ENCODE measurements at regions not wholly inside any gene's neighbourhood (a gene's known extent, or its start where the extent isn't known, plus 50 kb on each side); places are given as distances from the start of the nearest gene placed in this dataset.

GRCh38 chr12:86743875-86744536 is 487.8 kb upstream of the MGAT4C start:
- FAIRE-seq (no peak), DNase-seq (ENCODE audit: low read depth, low spot score) (no peak)
- no peak for TF ChIP-seq CTCF (optimal IDR thresholded peaks at IDR 0.05 in 1 of 3, IDR thresholded peaks at IDR 0.05 in 1 of 3, conservative IDR thresholded peaks at IDR 0.05 in 1 of 3; ENCODE audit: extremely low read depth in 1 of 3, insufficient read depth in 2 of 3, low read length in 3 of 3)
- no peak for TF ChIP-seq EZH2 (IDR thresholded peaks at IDR 0.05; ENCODE audit: low read length)
- no peaks in the 10 kb centered on the region for H3K36me3 ChIP-seq (ENCODE audit: control insufficient read depth in 2 of 2, extremely low read depth in 1 of 2, insufficient read depth in 2 of 2, low read length in 2 of 2)
- H3K9ac ChIP-seq (ENCODE audit: control insufficient read depth, extremely low read depth, insufficient read depth, low read length) = no peak overlapping the region
- no peak overlapping the region for H3K27ac ChIP-seq (ENCODE audit: control insufficient read depth, insufficient read depth, low read length)
- H3K4me1 ChIP-seq (ENCODE audit: control insufficient read depth, extremely low read depth, insufficient read depth, low read length) = no peaks in the 10 kb centered on the region
- no peak overlapping the region for H2AFZ ChIP-seq (ENCODE audit: control insufficient read depth, low read length)
- H3K9me3 ChIP-seq (ENCODE audit: control insufficient read depth, low read depth, low read length) = no peaks in the 10 kb centered on the region
- no peak overlapping the region for H3K4me3 ChIP-seq (ENCODE audit: control insufficient read depth in 2 of 3, extremely low read depth in 1 of 3, insufficient read depth in 2 of 3, low read depth in 1 of 3, low read length in 3 of 3)
- H3K4me2 ChIP-seq (ENCODE audit: control insufficient read depth, extremely low read depth, insufficient read depth, low read depth, low read length) = no peak overlapping the region
- no peaks in the 10 kb centered on the region for H3K9me1 ChIP-seq (ENCODE audit: control insufficient read depth, extremely low read depth, insufficient read depth, low read length)
- no peaks in the 10 kb centered on the region for H3K27me3 ChIP-seq (ENCODE audit: control insufficient read depth, extremely low read depth, insufficient read depth, low read length)
- no peaks in the 10 kb centered on the region for H3K79me2 ChIP-seq (ENCODE audit: control insufficient read depth, insufficient read depth, low read length)
- H4K20me1 ChIP-seq (ENCODE audit: control insufficient read depth, extremely low read depth, insufficient read depth, low read length) = no peaks in the 10 kb centered on the region
- dilution Hi-C loops (cut with MboI; ENCODE audit: extremely low pct_ligation_motif_present, low sequenced_read_pairs) = no loop called here

- dilution Hi-C loops (cut with MboI; ENCODE audit: extremely low pct_ligation_motif_present, low sequenced_read_pairs) = no loop called here
- Histone ChIP-seq H3K4me3 (ENCODE audit: control insufficient read depth in 2 of 3, extremely low read depth in 1 of 3, insufficient read depth in 2 of 3, low read depth in 1 of 3, low read length in 3 of 3) (no peak overlapping the region), H2AFZ (ENCODE audit: control insufficient read depth, low read length) (no peak overlapping the region), H3K9me1 (ENCODE audit: control insufficient read depth, extremely low read depth, insufficient read depth, low read length) (no peaks in the 10 kb centered on the region), H3K79me2 (ENCODE audit: control insufficient read depth, insufficient read depth, low read length) (no peaks in the 10 kb centered on the region), H4K20me1 (ENCODE audit: control insufficient read depth, extremely low read depth, insufficient read depth, low read length) (no peaks in the 10 kb centered on the region), H3K9me3 (ENCODE audit: control insufficient read depth, low read depth, low read length) (no peaks in the 10 kb centered on the region), H3K9ac (ENCODE audit: control insufficient read depth, extremely low read depth, insufficient read depth, low read length) (no peak overlapping the region), H3K4me1 (ENCODE audit: control insufficient read depth, extremely low read depth, insufficient read depth, low read length) (no peaks in the 10 kb centered on the region), H3K27ac (ENCODE audit: control insufficient read depth, insufficient read depth, low read length) (no peak overlapping the region), H3K27me3 (ENCODE audit: control insufficient read depth, extremely low read depth, insufficient read depth, low read length) (no peaks in the 10 kb centered on the region), H3K4me2 (ENCODE audit: control insufficient read depth, extremely low read depth, insufficient read depth, low read depth, low read length) (no peak overlapping the region), H3K36me3 (ENCODE audit: control insufficient read depth in 2 of 2, extremely low read depth in 1 of 2, insufficient read depth in 2 of 2, low read length in 2 of 2) (no peaks in the 10 kb centered on the region)
- DNase-seq (ENCODE audit: low read depth, low spot score) (no peak), FAIRE-seq (no peak)
- no peak for TF ChIP-seq EZH2 (IDR thresholded peaks at IDR 0.05; ENCODE audit: low read length)
- no peak for TF ChIP-seq CTCF (optimal IDR thresholded peaks at IDR 0.05 in 1 of 3, IDR thresholded peaks at IDR 0.05 in 1 of 3, conservative IDR thresholded peaks at IDR 0.05 in 1 of 3; ENCODE audit: extremely low read depth in 1 of 3, insufficient read depth in 2 of 3, low read length in 3 of 3)
Observed at GRCh38 chr12:86741531-86741930, 485.3 kb upstream of the MGAT4C start.

All from keratinocyte (primary cell).